Fibroblast of villous mesenchyme (primary cell): ENCODE measurements at regions not wholly inside any gene's neighbourhood (a gene's known extent, or its start where the extent isn't known, plus 50 kb on each side); places are given as distances from the start of the nearest gene placed in this dataset.

Experiments
- DNase-seq: peaks from one replicate; pipeline ENCODE4 v3.0.0-alpha.2; 2010; ENCODE audit warnings: low read depth
- H3K4me3 ChIP-seq: 2 replicates; pipeline ENCODE4 v1.5.1; 2011; ENCODE audit warnings: low read depth, mild to moderate bottlenecking, low read length
- CTCF ChIP-seq: IDR thresholded peaks from 2 replicates; pipeline ENCODE4 v1.5.1; 2012; ENCODE audit warnings: low read depth, mild to moderate bottlenecking, low read length; ENCODE audit not compliant: insufficient read depth

GRCh38 chr13:80437231-80437630 is 96.3 kb upstream of the SPRY2 start:
- no peak for DNase-seq
- TF ChIP-seq CTCF = no peak
- no peak overlapping the region for H3K4me3 ChIP-seq

GRCh38 chr13:80436571-80437169 is 95.7 kb upstream of the SPRY2 start:
- no peak for TF ChIP-seq CTCF
- DNase-seq = peak; percentile 50
- H3K4me3 ChIP-seq = no peak overlapping the region

- TF ChIP-seq CTCF = no peak
- peak; percentile 40 for DNase-seq
- H3K4me3 ChIP-seq = no peak overlapping the region
Measured at GRCh38 chr13:80430561-80430960, 89.6 kb upstream of the SPRY2 start.

- TF ChIP-seq CTCF = no peak
- no peak for DNase-seq
- H3K4me3 ChIP-seq = no peak overlapping the region
Measured at GRCh38 chr13:80428349-80429096, 87.6 kb upstream of the SPRY2 start.

GRCh38 chr13:80419416-80419815 is 78.5 kb upstream of the SPRY2 start:
- no peak for DNase-seq

GRCh38 chr13:80413611-80414010 is 72.7 kb upstream of the SPRY2 start:
- DNase-seq = no peak
- no peak overlapping the region for H3K4me3 ChIP-seq
- TF ChIP-seq CTCF = no peak

More at GRCh38 chr13:80419416-80419815, 78.5 kb upstream of the SPRY2 start:
- TF ChIP-seq CTCF = no peak
- H3K4me3 ChIP-seq = no peak overlapping the region
